Hepatocyte (in vitro differentiated cells): ENCODE measurements at regions not wholly inside any gene's neighbourhood (a gene's known extent, or its start where the extent isn't known, plus 50 kb on each side); places are given as distances from the start of the nearest gene placed in this dataset.

Experiments
- CTCF ChIP-seq: fragments of 200-600 bp; sonication (generic); IDR thresholded peaks from 2 replicates; pipeline ENCODE4 v1.5.1; 2016; ENCODE audit warnings: antibody characterized with exemption, mild to moderate bottlenecking; ENCODE audit not compliant: poor library complexity
- EZH2 ChIP-seq: fragments of 200-600 bp; sonication (generic); IDR thresholded peaks from 2 replicates; pipeline ENCODE4 v1.6.1; 2016; ENCODE audit warnings: antibody characterized with exemption, mild to moderate bottlenecking, borderline replicate concordance
- EZH2phosphoT487 ChIP-seq: fragments of 200-600 bp; sonication (generic); IDR thresholded peaks from one replicate; pipeline ENCODE4 v1.6.1; 2018; ENCODE audit warnings: antibody characterized with exemption, mild to moderate bottlenecking, low read depth, moderate library complexity; ENCODE audit not compliant: unreplicated experiment, severe bottlenecking

- TF ChIP-seq EZH2phosphoT487 (no peak), CTCF (no peak), EZH2 (no peak)
Measured at GRCh38 chr14:53356361-53357150, 203.4 kb upstream of the DDHD1 start.
